GM12878 (cell line): ENCODE measurements at regions not wholly inside any gene's neighbourhood (a gene's known extent, or its start where the extent isn't known, plus 50 kb on each side); places are given as distances from the start of the nearest gene placed in this dataset.

Experiments
- ATAC-seq: fragments of 200-7000 bp; cut with Tn5 transposase; 3 replicates; pipeline ENCODE4 v1.9.1; 2020; ENCODE audit warnings: mild to moderate bottlenecking, moderate library complexity
- BruUV-seq: library from RNA; stranded (reverse); fragments of 400-500 nt; replicated peaks from 2 replicates; lab custom pipeline; 2021; lab: Mats Ljungman, UMichigan
- CTCF ChIA-PET: fragments of 300-600 bp; sonication (Branson Sonifier 250); formaldehyde crosslinking; extraction: SDS; loops from one replicate; lab custom pipeline; 2021; ENCODE audit warnings: inconsistent platforms; lab: Yijun Ruan, JAX
- POLR2A ChIA-PET: fragments of 350-600 bp; formaldehyde crosslinking; extraction: SDS; loops from one replicate; lab custom pipeline; 2021; ENCODE audit warnings: inconsistent platforms; lab: Charles Lee
- RAD21 ChIA-PET: fragments of 300-600 bp; sonication (Branson Sonifier 250); formaldehyde crosslinking; loops from one replicate; lab custom pipeline; 2023; ENCODE audit warnings: antibody characterized with exemption; ENCODE audit not compliant: unreplicated experiment; lab: Charles Lee
- SMC1A ChIA-PET: fragments of 300-600 bp; sonication (Branson Sonifier 250); formaldehyde crosslinking; loops from one replicate; lab custom pipeline; 2023; ENCODE audit not compliant: unreplicated experiment, uncharacterized antibody; lab: Charles Lee
- DNase-seq: peaks from one replicate; pipeline ENCODE4 v3.0.0-alpha.2; 2011; ENCODE audit warnings: low read depth, low spot score
- FAIRE-seq: peaks from 3 replicates; lab custom pipeline; 2011; peaks lifted over from hg19 to GRCh38; lab: Jason Lieb, UNC
- H2AFZ ChIP-seq: 2 replicates; pipeline ENCODE4 v1.6.0; 2011; ENCODE audit warnings: low read depth, low read length, control low read depth; ENCODE audit not compliant: control insufficient read depth
- H3K27ac ChIP-seq: 2 replicates; pipeline ENCODE4 v1.5.1; 2011; ENCODE audit warnings: control low read depth; ENCODE audit not compliant: control insufficient read depth, insufficient read depth
- H3K27me3 ChIP-seq, 2 experiments: replicated peaks in 1 of 2; 2 replicates each; pipeline versions ENCODE4 v1.6.0 to v1.6.1; 2011; ENCODE audit warnings: low read length in 1 of 2; ENCODE audit not compliant: control insufficient read depth in 2 of 2, insufficient read depth in 2 of 2
- H3K36me3 ChIP-seq, 2 experiments: 2 replicates each; pipeline ENCODE4 v1.5.1; 2011; ENCODE audit warnings: low read length in 1 of 2; ENCODE audit not compliant: control insufficient read depth in 2 of 2, insufficient read depth in 2 of 2
- H3K4me1 ChIP-seq: 2 replicates; pipeline ENCODE4 v1.6.1; 2011; ENCODE audit warnings: mild to moderate bottlenecking, low read length, moderate library complexity, mixed read lengths; ENCODE audit not compliant: control insufficient read depth, insufficient read depth
- H3K4me2 ChIP-seq: 2 replicates; pipeline ENCODE4 v1.6.0; 2011; ENCODE audit warnings: control low read depth; ENCODE audit not compliant: control insufficient read depth, insufficient read depth
- H3K4me3 ChIP-seq: fragments of 200-600 bp; sonication (generic); 2 replicates; pipeline ENCODE4 v1.5.1; 2016
- H3K79me2 ChIP-seq: 2 replicates; pipeline ENCODE4 v1.6.0; 2011; ENCODE audit warnings: low read length; ENCODE audit not compliant: control insufficient read depth, insufficient read depth
- H3K9ac ChIP-seq: 2 replicates; pipeline ENCODE4 v1.8.0; 2011; ENCODE audit warnings: low read length, control low read depth, mixed read lengths; ENCODE audit not compliant: control insufficient read depth, insufficient read depth
- H3K9me3 ChIP-seq: replicated peaks from 3 replicates; pipeline ENCODE4 v1.5.1; 2011; ENCODE audit warnings: mild to moderate bottlenecking, low read length; ENCODE audit not compliant: control insufficient read depth, insufficient read depth
- H4K20me1 ChIP-seq: 2 replicates; pipeline ENCODE4 v1.6.0; 2011; ENCODE audit not compliant: control insufficient read depth, insufficient read depth
- ATF3 ChIP-seq: IDR thresholded peaks from 2 replicates; pipeline ENCODE4 v1.6.1; 2011; ENCODE audit warnings: low read depth, mild to moderate bottlenecking, low read length, moderate library complexity, borderline replicate concordance; ENCODE audit errors: extremely low read depth
- BRCA1 ChIP-seq: IDR thresholded peaks from 2 replicates; pipeline ENCODE4 v1.6.1; 2011; ENCODE audit warnings: low read depth, low read length, improper control_type of control experiment
- CHD2 ChIP-seq: IDR thresholded peaks from 2 replicates; pipeline ENCODE4 v1.6.1; 2011; ENCODE audit warnings: low read depth, low read length, improper control_type of control experiment, borderline replicate concordance
- HDGF ChIP-seq: fragments of 450-650 bp; IDR thresholded peaks from 2 replicates; pipeline ENCODE4 v1.6.1; 2016; ENCODE audit warnings: antibody characterized with exemption
- IRF4 ChIP-seq: IDR thresholded peaks from 2 replicates; pipeline ENCODE4 v1.6.1; 2011; ENCODE audit warnings: low read depth, low read length
- KAT2A ChIP-seq: conservative IDR thresholded peaks from 2 replicates; pipeline ENCODE4 v1.6.1; 2011; ENCODE audit warnings: low read depth, low read length; ENCODE audit not compliant: control insufficient read depth
- NBN ChIP-seq: fragments of 450-650 bp; IDR thresholded peaks from 2 replicates; pipeline ENCODE4 v1.6.1; 2016
- NFYA ChIP-seq: IDR thresholded peaks from 2 replicates; pipeline ENCODE4 v1.6.1; 2011; ENCODE audit warnings: low read depth, mild to moderate bottlenecking, low read length, improper control_type of control experiment, borderline replicate concordance
- NR2F1 ChIP-seq: fragments of 450-650 bp; conservative IDR thresholded peaks from 2 replicates; pipeline ENCODE4 v1.6.1; 2017; ENCODE audit warnings: mild to moderate bottlenecking
- PAX5 ChIP-seq: IDR thresholded peaks from 2 replicates; pipeline ENCODE4 v1.6.1; 2011; ENCODE audit warnings: low read depth, low read length, borderline replicate concordance
- POLR2A ChIP-seq: IDR thresholded peaks from 2 replicates; pipeline ENCODE4 v1.6.1; 2011; ENCODE audit warnings: low read depth, mild to moderate bottlenecking, low read length
- POU2F2 ChIP-seq: IDR thresholded peaks from 3 replicates; pipeline ENCODE4 v1.6.1; 2011; ENCODE audit warnings: low read depth, mild to moderate bottlenecking, low read length, borderline replicate concordance
- RELB ChIP-seq: fragments of 450-650 bp; IDR thresholded peaks from 2 replicates; pipeline ENCODE4 v1.6.1; 2017; ENCODE audit warnings: low read depth, mild to moderate bottlenecking, moderate library complexity
- SMAD5 ChIP-seq: IDR thresholded peaks from 2 replicates; pipeline ENCODE4 v1.6.1; 2016; ENCODE audit warnings: antibody characterized with exemption, low read depth
- ZNF384 ChIP-seq: IDR thresholded peaks from 2 replicates; pipeline ENCODE4 v1.6.1; 2012; ENCODE audit warnings: low read depth, mild to moderate bottlenecking, low read length, improper control_type of control experiment, borderline replicate concordance
- ZSCAN29 ChIP-seq: fragments of 450-650 bp; IDR thresholded peaks from 2 replicates; pipeline ENCODE4 v1.6.1; 2017; ENCODE audit warnings: mild to moderate bottlenecking, moderate library complexity
- WGBS: methylation state at CpG from one replicate; pipeline ENCODE4 v1.1.6; 2016; ENCODE audit warnings: low lambda C conversion rate; ENCODE audit not compliant: insufficient replicate concordance, insufficient coverage; ENCODE audit errors: missing lambda C conversion rate; 5-methylcytosine and 5-hydroxymethylcytosine counted together
- in situ Hi-C: fragments of 300-500 bp; cut with MboI; formaldehyde crosslinking; loops from 9 replicates; pipeline ENCODE4 v1.14.3; 2018; ENCODE audit warnings: mixed read lengths
- intact Hi-C: fragments of 100-400 bp; cut with micrococcal nuclease; formaldehyde crosslinking; loops from one replicate; pipeline ENCODE4 v1.14.2; 2022; ENCODE audit not compliant: unreplicated experiment
- TF ChIP-seq, protein P1 (sequence below), 3 experiments: IDR thresholded peaks in 2 of 3; conservative IDR thresholded peaks in 1 of 3; 2 replicates each; pipeline ENCODE4 v1.5.1; 2011; ENCODE audit warnings: low read depth in 3 of 3, low read length in 3 of 3, mild to moderate bottlenecking in 3 of 3, control low read depth in 2 of 3, moderate library complexity in 2 of 3, inconsistent platforms in 1 of 3, mixed read lengths in 1 of 3; ENCODE audit not compliant: control insufficient read depth in 2 of 3, insufficient read depth in 1 of 3; ENCODE audit errors: extremely low read depth in 1 of 3
- TF ChIP-seq, protein P2 (sequence below): fragments of 450-650 bp; IDR thresholded peaks from 2 replicates; pipeline ENCODE4 v1.6.1; 2017; ENCODE audit warnings: mild to moderate bottlenecking, low read depth, inconsistent platforms; ENCODE audit not compliant: poor library complexity, severe bottlenecking

- no peak for FAIRE-seq
Measured at GRCh38 chr6:141118991-141119390, 1013.7 kb upstream of the GJE1 start.

More at GRCh38 chr6:141118991-141119390, 1013.7 kb upstream of the GJE1 start:
- H3K27me3 ChIP-seq, result no peaks in the 10 kb centered on the region
- in situ Hi-C loops, result no loop called here
- no peaks in the 10 kb centered on the region for H3K79me2 ChIP-seq
- RAD21 ChIA-PET, result no interaction called here
- H3K36me3 ChIP-seq, result no peaks in the 10 kb centered on the region
- SMC1A ChIA-PET, result no interaction called here
- WGBS, result 0% methylated on average over 1 of the region's 2 CpGs
- H3K4me3 ChIP-seq, result no peak overlapping the region
- CTCF ChIA-PET, result no interaction called here
- H4K20me1 ChIP-seq, result no peaks in the 10 kb centered on the region
- H3K9ac ChIP-seq, result no peak overlapping the region
- no TSS peak for BruUV-seq
- no peak overlapping the region for H2AFZ ChIP-seq
- ATAC-seq (no peak), DNase-seq (no peak)
- POLR2A ChIA-PET, result no interaction called here
- H3K27ac ChIP-seq, result no peak overlapping the region
- no peaks in the 10 kb centered on the region for H3K9me3 ChIP-seq
- intact Hi-C loops, result no loop called here
- H3K4me2 ChIP-seq, result no peak overlapping the region
- TF ChIP-seq KAT2A (no peak), HDGF (no peak), CHD2 (no peak), ZNF384 (no peak), ZSCAN29 (no peak), RELB (no peak), NBN (no peak), NR2F1 (no peak), IRF4 (no peak), POU2F2 (no peak), BRCA1 (no peak), SMAD5 (no peak), PAX5 (no peak), NFYA (no peak), ATF3 (no peak), POLR2A (no peak)
- TF ChIP-seq, protein P1, sequence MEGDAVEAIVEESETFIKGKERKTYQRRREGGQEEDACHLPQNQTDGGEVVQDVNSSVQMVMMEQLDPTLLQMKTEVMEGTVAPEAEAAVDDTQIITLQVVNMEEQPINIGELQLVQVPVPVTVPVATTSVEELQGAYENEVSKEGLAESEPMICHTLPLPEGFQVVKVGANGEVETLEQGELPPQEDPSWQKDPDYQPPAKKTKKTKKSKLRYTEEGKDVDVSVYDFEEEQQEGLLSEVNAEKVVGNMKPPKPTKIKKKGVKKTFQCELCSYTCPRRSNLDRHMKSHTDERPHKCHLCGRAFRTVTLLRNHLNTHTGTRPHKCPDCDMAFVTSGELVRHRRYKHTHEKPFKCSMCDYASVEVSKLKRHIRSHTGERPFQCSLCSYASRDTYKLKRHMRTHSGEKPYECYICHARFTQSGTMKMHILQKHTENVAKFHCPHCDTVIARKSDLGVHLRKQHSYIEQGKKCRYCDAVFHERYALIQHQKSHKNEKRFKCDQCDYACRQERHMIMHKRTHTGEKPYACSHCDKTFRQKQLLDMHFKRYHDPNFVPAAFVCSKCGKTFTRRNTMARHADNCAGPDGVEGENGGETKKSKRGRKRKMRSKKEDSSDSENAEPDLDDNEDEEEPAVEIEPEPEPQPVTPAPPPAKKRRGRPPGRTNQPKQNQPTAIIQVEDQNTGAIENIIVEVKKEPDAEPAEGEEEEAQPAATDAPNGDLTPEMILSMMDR (IDR thresholded peaks at IDR 0.05 in 2 of 3, conservative IDR thresholded peaks at IDR 0.05 in 1 of 3; ENCODE audit: control insufficient read depth in 2 of 3, extremely low read depth in 1 of 3, insufficient read depth in 1 of 3, low read depth in 3 of 3, low read length in 3 of 3), result no peak
- TF ChIP-seq, protein P2, sequence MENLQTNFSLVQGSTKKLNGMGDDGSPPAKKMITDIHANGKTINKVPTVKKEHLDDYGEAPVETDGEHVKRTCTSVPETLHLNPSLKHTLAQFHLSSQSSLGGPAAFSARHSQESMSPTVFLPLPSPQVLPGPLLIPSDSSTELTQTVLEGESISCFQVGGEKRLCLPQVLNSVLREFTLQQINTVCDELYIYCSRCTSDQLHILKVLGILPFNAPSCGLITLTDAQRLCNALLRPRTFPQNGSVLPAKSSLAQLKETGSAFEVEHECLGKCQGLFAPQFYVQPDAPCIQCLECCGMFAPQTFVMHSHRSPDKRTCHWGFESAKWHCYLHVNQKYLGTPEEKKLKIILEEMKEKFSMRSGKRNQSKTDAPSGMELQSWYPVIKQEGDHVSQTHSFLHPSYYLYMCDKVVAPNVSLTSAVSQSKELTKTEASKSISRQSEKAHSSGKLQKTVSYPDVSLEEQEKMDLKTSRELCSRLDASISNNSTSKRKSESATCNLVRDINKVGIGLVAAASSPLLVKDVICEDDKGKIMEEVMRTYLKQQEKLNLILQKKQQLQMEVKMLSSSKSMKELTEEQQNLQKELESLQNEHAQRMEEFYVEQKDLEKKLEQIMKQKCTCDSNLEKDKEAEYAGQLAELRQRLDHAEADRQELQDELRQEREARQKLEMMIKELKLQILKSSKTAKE, result no peak
- H3K4me1 ChIP-seq, result no peaks in the 10 kb centered on the region
